H1 (cell line): ENCODE measurements at regions not wholly inside any gene's neighbourhood (a gene's known extent, or its start where the extent isn't known, plus 50 kb on each side); places are given as distances from the start of the nearest gene placed in this dataset.

Source experiments
- CTCF ChIP-seq, 3 experiments: IDR thresholded peaks; 1 replicate in 2 of 3; 2 replicates in 1 of 3; pipeline versions ENCODE4 v1.5.1 to v1.6.1; 2011; ENCODE audit warnings: low read length in 3 of 3, mild to moderate bottlenecking in 3 of 3, inconsistent platforms in 2 of 3, low read depth in 1 of 3, moderate library complexity in 1 of 3; ENCODE audit not compliant: insufficient read depth in 1 of 3; ENCODE audit errors: control extremely low read depth in 1 of 3
- HDAC2 ChIP-seq, 2 experiments: fragments of 300-600 bp in 1 of 2; sonication (generic) in 1 of 2; IDR thresholded peaks; 2 replicates each; pipeline ENCODE4 v1.6.1; 2011 to 2012; ENCODE audit warnings: low read depth in 2 of 2, low read length in 2 of 2, mild to moderate bottlenecking in 2 of 2, moderate library complexity in 2 of 2, borderline replicate concordance in 1 of 2, inconsistent platforms in 1 of 2
- USF2 ChIP-seq: IDR thresholded peaks from 2 replicates; pipeline ENCODE4 v1.6.1; 2011; ENCODE audit warnings: low read length, improper control_type of control experiment

- no peak for TF ChIP-seq HDAC2 (IDR thresholded peaks at IDR 0.05; ENCODE audit: borderline replicate concordance in 1 of 2, low read depth in 2 of 2, low read length in 2 of 2)
- peak in 1 of 3 experiments; percentile 7; a peak in 1 of 4 replicates for TF ChIP-seq CTCF (IDR thresholded peaks at IDR 0.05; ENCODE audit: control extremely low read depth in 1 of 3, insufficient read depth in 1 of 3, low read depth in 1 of 3, low read length in 3 of 3)
- no peak for TF ChIP-seq USF2
Measured at GRCh38 chr11:70732023-70732880, 333.9 kb downstream of the CTTN start.
